Spleen (tissue), 7 donors: ENCODE measurements at regions not wholly inside any gene's neighbourhood (a gene's known extent, or its start where the extent isn't known, plus 50 kb on each side); places are given as distances from the start of the nearest gene placed in this dataset.

ENCODE experiments used
- CTCF ChIP-seq, 11 experiments: fragments of 200-600 bp in 7 of 11; fragments of 450-650 bp in 4 of 11; sonication (generic) in 4 of 11; IDR thresholded peaks in 8 of 11; conservative IDR thresholded peaks in 3 of 11; 1 replicate in 7 of 11; 2 replicates in 4 of 11; pipeline versions ENCODE4 v1.4.0 to v1.8.0; 2016 to 2021; ENCODE audit warnings: antibody characterized with exemption in 11 of 11, inconsistent platforms in 4 of 11, mild to moderate bottlenecking in 1 of 11
- POLR2A ChIP-seq, 3 donors: fragments of 450-650 bp; IDR thresholded peaks; one replicate each; pipeline ENCODE4 v1.5.1; 2017; ENCODE audit warnings: antibody characterized with exemption in 3 of 3, mild to moderate bottlenecking in 1 of 3
- POLR2AphosphoS5 ChIP-seq, 3 donors: sonication (generic); formaldehyde crosslinking; IDR thresholded peaks; one replicate each; pipeline ENCODE4 v1.5.1; 2017; ENCODE audit warnings: antibody characterized with exemption in 3 of 3
- donor health status: DM: no; HTN: no; CAD: no; lungs with moderate emphysema.
- donor health status: DM: no; HTN: no; CAD: no.
- donor health status: DM: no; HTN: no; CAD: no.

GRCh38 chr21:33974513-33975468 lies 59.2 kb upstream of the ATP5PO start:
- no peak for TF ChIP-seq CTCF (IDR thresholded peaks at IDR 0.05 in 8 of 11, conservative IDR thresholded peaks at IDR 0.05 in 3 of 11)
- TF ChIP-seq POLR2A (IDR thresholded peaks at IDR 0.05), result no peak
- no peak for TF ChIP-seq POLR2AphosphoS5 (IDR thresholded peaks at IDR 0.05)
